SJCRH30 (cell line): ENCODE measurements at regions not wholly inside any gene's neighbourhood (a gene's known extent, or its start where the extent isn't known, plus 50 kb on each side); places are given as distances from the start of the nearest gene placed in this dataset.
"Not testable (repeated sequence)": the region's sequence is repeated elsewhere in the genome, so short reads cannot be mapped to it uniquely, and the experiment has no call there.

Source experiments
- DNase-seq, 2 experiments: peaks; one replicate each; pipeline ENCODE4 v3.0.0-alpha.2; 2015 to 2020
- H3K27ac ChIP-seq: fragments of 250-450 bp; sonication (Bioruptor Pico); 2 replicates; pipeline ENCODE4 v1.5.1; 2020; ENCODE audit warnings: mild to moderate bottlenecking, moderate library complexity
- H3K27me3 ChIP-seq: fragments of 250-450 bp; sonication (Bioruptor Pico); 2 replicates; pipeline ENCODE4 v1.5.1; 2020; ENCODE audit warnings: mild to moderate bottlenecking, moderate library complexity
- H3K36me3 ChIP-seq: fragments of 250-450 bp; sonication (Bioruptor Pico); 2 replicates; pipeline ENCODE4 v1.5.1; 2020; ENCODE audit warnings: mild to moderate bottlenecking, moderate library complexity
- H3K4me1 ChIP-seq: fragments of 250-450 bp; sonication (Bioruptor Pico); 2 replicates; pipeline ENCODE4 v1.5.1; 2020; ENCODE audit warnings: mild to moderate bottlenecking, moderate library complexity
- H3K4me3 ChIP-seq: fragments of 250-450 bp; sonication (Bioruptor Pico); 2 replicates; pipeline ENCODE4 v1.5.1; 2020; ENCODE audit warnings: mild to moderate bottlenecking, moderate library complexity
- H3K9me3 ChIP-seq: fragments of 250-450 bp; sonication (Bioruptor Pico); replicated peaks from 2 replicates; pipeline ENCODE4 v1.5.1; 2020; ENCODE audit warnings: mild to moderate bottlenecking, moderate library complexity

DNA sequence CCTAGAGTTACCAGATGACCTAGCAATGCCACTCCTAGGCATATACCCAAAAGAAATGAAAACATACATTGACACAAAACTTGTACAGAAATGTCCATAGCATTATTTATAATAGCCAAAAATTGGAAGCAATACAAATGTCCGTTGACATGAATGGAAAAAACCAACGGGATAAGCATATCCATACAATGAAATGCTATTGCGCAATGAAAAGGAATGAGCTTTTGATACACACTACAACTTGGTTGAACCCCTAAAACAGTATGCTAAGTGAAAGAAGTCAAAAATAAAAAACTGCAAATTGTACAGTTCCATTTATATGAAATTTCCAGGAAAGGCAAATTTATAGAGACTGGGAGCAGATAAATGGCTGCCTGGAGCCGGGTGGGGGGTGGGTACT lies 90.6 kb upstream of the G2E3 start:
- H3K27me3 ChIP-seq = no peaks in the 10 kb centered on the region
- no peak for DNase-seq
- no peaks in the 10 kb centered on the region for H3K36me3 ChIP-seq
- H3K4me3 ChIP-seq = no peak overlapping the region
- H3K4me1 ChIP-seq = no peaks in the 10 kb centered on the region
- H3K9me3 ChIP-seq = no peaks in the 10 kb centered on the region
- H3K27ac ChIP-seq = no peak overlapping the region

DNA sequence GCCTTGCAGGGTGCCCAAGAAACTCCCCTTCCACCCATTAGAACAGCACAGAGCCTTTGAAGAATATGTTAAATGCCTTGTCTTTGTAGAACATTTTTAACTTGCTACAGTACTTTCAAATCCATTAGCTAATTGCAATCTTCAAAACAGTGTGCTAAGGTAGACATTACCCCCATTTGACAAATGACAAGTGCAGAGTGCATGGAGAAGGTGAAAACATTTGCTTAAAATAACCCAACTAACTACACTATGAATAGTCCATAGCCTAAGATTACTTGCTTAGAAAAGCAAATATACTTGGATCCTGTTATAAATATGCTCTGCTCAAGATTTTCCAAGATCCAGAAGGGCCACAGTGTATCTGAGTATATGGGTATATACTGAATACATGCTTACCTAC lies 87.0 kb upstream of the G2E3 start:
- no peak for DNase-seq
- no peaks in the 10 kb centered on the region for H3K9me3 ChIP-seq
- H3K27ac ChIP-seq = no peak overlapping the region
- H3K27me3 ChIP-seq = no peaks in the 10 kb centered on the region
- H3K4me1 ChIP-seq = no peaks in the 10 kb centered on the region
- no peaks in the 10 kb centered on the region for H3K36me3 ChIP-seq
- H3K4me3 ChIP-seq = no peak overlapping the region

DNA sequence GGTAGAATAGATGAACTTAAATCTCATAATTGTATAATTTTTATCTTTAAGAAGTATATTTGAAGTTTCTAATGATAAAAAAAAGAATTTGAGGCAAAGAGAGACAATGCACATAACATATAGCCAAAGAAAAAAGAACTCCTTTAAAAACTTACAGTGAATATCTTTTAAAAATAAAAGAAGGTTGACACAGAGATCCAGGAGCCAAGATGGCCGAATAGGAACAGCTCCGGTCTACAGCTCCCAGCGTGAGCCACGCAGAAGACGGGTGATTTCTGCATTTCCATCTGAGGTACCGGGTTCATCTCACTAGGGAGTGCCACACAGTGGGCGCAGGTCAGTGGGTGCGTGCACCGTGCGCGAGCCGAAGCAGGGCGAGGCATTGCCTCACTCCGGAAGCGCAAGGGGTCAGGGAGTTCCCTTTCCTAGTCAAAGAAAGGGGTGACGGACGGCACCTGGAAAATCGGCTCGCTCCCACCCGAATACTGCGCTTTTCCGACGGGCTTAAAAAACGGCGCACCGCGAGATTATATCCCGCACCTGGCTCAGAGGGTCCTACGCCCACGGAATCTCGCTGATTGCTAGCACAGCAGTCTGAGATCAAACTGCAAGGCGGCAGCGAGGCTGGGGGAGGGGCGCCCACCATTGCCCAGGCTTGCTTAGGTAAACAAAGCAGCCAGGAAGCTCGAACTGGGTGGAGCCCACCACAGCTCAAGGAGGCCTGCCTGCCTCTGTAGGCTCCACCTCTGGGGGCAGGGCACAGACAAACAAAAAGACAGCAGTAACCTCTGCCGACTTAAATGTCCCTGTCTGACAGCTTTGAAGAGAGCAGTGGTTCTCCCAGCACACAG lies 84.9 kb upstream of the G2E3 start:
- peak in 1 of 2 experiments; percentile 4 for DNase-seq
- not testable (repeated sequence) for H3K27me3 ChIP-seq, H3K27ac ChIP-seq, H3K9me3 ChIP-seq, H3K36me3 ChIP-seq, H3K4me1 ChIP-seq
- H3K4me3 ChIP-seq = peak overlapping the region; percentile 46

DNA sequence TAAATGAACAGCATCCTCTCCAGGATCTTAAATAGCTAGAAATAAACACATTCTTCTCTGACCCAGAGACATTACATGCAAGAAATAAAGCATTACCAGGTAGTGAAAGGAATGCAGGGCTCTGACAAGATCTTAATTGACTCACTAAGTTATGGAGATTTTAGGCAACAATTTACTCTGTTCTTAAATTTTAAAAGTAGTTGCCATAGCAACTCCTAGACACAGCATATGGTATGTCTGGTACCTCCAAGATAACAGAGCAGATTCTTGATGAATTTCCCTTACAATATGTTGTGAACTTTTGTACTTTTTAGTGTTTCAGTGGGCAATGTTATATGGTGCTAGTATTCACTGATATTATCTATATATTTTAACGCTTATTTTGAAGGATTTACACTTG lies 76.7 kb upstream of the G2E3 start:
- H3K27me3 ChIP-seq = no peaks in the 10 kb centered on the region
- no peaks in the 10 kb centered on the region for H3K9me3 ChIP-seq
- no peaks in the 10 kb centered on the region for H3K36me3 ChIP-seq
- H3K27ac ChIP-seq = no peak overlapping the region
- no peaks in the 10 kb centered on the region for H3K4me1 ChIP-seq
- H3K4me3 ChIP-seq = no peak overlapping the region
- no peak for DNase-seq

DNA sequence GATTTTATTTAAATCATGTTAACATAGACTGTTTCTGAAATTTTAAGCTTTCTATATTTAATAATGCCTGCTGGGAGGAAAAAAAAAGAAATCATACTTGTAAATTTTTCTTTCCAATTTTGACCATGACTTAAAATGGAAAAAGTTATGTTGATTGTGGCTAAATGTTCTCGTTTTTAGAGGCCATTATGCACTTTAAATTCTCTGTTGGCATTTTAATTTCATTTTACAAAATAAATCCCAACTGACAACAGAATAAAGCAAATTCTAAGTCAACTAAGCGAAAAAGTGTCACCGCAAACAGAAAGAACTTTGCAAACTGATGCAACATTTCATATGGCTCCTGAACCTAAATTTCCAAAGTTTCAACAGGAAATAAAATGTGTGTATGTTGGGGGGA lies 74.8 kb upstream of the G2E3 start:
- Histone ChIP-seq H3K27me3 (no peaks in the 10 kb centered on the region), H3K9me3 (no peaks in the 10 kb centered on the region), H3K36me3 (no peaks in the 10 kb centered on the region), H3K27ac (no peak overlapping the region), H3K4me3 (no peak overlapping the region), H3K4me1 (no peaks in the 10 kb centered on the region)
- DNase-seq = no peak

DNA sequence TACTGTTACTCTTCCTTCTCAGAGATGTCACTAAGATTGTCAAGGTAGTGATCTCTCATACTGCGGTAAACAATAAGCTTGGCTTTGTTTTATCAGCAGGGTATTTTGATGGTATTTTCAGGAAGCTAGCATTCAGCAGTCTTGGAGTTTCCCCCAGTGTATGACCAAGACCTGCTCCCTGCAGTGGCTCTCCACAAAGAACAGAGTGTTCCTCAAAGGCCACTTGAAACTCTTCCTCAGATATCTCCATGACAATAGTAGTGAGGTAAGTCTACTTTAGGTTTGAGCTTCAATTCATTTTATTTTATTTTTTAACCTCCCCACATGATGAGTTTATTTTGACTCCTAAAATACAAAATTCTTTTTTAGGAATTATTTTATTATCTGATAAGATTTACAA lies 74.0 kb upstream of the G2E3 start:
- Histone ChIP-seq H3K9me3 (no peaks in the 10 kb centered on the region), H3K4me3 (no peak overlapping the region), H3K27me3 (no peaks in the 10 kb centered on the region), H3K27ac (no peak overlapping the region), H3K4me1 (no peaks in the 10 kb centered on the region), H3K36me3 (no peaks in the 10 kb centered on the region)
- no peak for DNase-seq

DNA sequence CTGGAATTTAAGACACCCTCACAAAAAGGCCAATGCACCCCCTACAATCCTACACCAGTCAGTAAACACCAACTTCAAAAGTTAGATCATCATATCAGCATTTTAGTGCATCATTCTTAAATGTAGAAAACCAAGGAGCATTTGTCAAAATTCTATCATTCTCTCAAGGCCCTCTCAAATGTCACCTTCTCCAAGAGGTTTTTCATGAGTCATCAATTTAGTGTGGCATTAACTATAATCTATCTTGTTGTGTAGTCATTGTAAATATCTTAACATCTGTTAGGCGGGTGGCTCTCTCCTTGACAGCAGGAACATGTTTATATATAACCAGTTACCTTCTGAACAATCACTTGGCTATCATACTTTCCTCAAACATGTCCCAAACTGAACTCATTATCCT lies 62.1 kb upstream of the G2E3 start:
- H3K27ac ChIP-seq = no peak overlapping the region
- no peaks in the 10 kb centered on the region for H3K4me1 ChIP-seq
- H3K9me3 ChIP-seq = no peaks in the 10 kb centered on the region
- H3K36me3 ChIP-seq = no peaks in the 10 kb centered on the region
- H3K27me3 ChIP-seq = peaks cover 8% of the 10 kb centered on the region; the same call in 1 of the 2 replicates
- H3K4me3 ChIP-seq = no peak overlapping the region
- no peak for DNase-seq

DNA sequence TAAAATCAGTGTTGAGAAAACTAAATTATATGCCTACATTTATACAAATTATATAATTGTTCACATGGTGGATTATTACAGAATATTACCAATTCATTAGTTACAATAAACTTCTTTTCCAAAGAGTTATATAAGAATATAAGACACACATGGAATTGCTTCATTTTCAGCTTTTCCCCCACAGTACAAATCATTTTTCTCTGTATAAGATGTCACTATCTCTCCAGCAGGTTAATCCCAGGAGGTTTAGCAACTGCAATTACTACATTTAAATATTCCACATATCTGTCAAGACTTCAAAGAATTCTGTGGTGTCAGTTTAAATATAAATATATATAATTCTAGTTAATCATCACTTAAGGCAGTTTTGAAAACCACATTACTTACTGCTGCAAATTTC lies 59.6 kb upstream of the G2E3 start:
- H3K27ac ChIP-seq = no peak overlapping the region

DNA sequence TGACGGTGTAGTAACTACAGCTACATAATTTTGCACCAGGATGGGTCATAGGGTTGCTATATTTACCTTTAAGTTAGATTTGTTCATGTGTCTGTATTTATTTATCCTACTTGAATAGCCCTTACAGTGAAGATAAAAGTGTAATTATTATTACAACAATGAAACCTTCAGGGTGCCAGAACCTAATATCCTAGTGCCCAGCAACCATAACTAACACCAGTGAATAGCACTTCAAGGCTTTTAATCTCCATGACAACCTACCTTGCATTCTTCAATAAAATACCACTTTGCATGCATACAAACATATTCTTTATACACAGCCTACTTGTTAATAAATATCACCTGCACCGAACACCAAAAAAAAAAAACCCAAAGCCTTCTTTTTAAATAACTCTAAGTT lies 58.7 kb upstream of the G2E3 start:
- Histone ChIP-seq H3K4me1 (no peaks in the 10 kb centered on the region), H3K36me3 (no peaks in the 10 kb centered on the region), H3K9me3 (no peaks in the 10 kb centered on the region), H3K27me3 (peaks cover 8% of the 10 kb centered on the region; the same call in 1 of the 2 replicates), H3K4me3 (no peak overlapping the region), H3K27ac (no peak overlapping the region)
- no peak for DNase-seq

More for the DNA sequence above, 59.6 kb upstream of the G2E3 start:
- no peak for DNase-seq
- H3K4me3 ChIP-seq = no peak overlapping the region
- H3K27me3 ChIP-seq = peaks cover 8% of the 10 kb centered on the region; the same call in 1 of the 2 replicates
- no peaks in the 10 kb centered on the region for H3K9me3 ChIP-seq
- no peaks in the 10 kb centered on the region for H3K36me3 ChIP-seq
- no peaks in the 10 kb centered on the region for H3K4me1 ChIP-seq

DNA sequence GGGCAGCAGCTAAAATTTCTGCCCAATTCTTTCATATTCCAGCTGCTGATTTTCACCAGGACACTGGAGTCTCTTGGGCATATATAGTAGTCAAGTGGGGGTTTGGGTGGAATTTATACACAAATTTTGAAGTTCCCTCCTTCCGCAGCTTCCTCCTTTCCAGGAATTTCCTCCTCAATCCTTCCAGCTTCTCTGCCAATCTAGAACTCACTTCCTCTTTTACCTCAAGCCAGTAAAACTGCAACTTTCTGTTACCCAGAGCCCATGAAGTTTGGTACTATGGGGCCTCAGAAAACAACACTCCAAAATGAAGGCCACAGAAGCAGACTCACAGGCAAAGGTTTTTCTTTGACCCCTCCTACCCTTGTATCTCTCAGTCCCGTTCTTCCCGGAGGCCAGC lies 51.7 kb upstream of the G2E3 start:
- H3K27me3 ChIP-seq = no peaks in the 10 kb centered on the region
- no peak overlapping the region for H3K4me3 ChIP-seq
- H3K9me3 ChIP-seq = no peaks in the 10 kb centered on the region
- H3K27ac ChIP-seq = no peak overlapping the region
- no peaks in the 10 kb centered on the region for H3K4me1 ChIP-seq
- no peak for DNase-seq
- no peaks in the 10 kb centered on the region for H3K36me3 ChIP-seq
